ENCODE measurements at regions not wholly inside any gene's neighbourhood (a gene's known extent, or its start where the extent isn't known, plus 50 kb on each side); places are given as distances from the start of the nearest gene placed in this dataset.

GRCh38 chr13:68076046-68076445, 845.9 kb upstream of the PCDH9 start (continued):
- TF ChIP-seq RFX5 (IDR thresholded peaks at IDR 0.05; ENCODE audit: low read length) (no peak), IRF3 (IDR thresholded peaks at IDR 0.05; ENCODE audit: low read depth, low read length) (no peak), POLR2AphosphoS5 (IDR thresholded peaks at IDR 0.05; ENCODE audit: low read depth, low read length) (no peak)

- Histone ChIP-seq H3K4me3 (ENCODE audit: low read depth in 2 of 2, low read length in 1 of 2) (no peak overlapping the region), H3K9me2 (no peaks in the 10 kb centered on the region), H3K4me2 (no peak overlapping the region), H3K9me3 (no peaks in the 10 kb centered on the region; the same call in 1 of the 2 replicates), H2AFZ (ENCODE audit: low read depth) (no peak overlapping the region), H3K27ac (ENCODE audit: low read depth in 2 of 2, low read length in 1 of 2) (no peak overlapping the region), H3K9ac (no peak overlapping the region), H3F3A (replicated peaks; ENCODE audit: insufficient read depth) (no peaks in the 10 kb centered on the region), H3K36me3 (replicated peaks in 1 of 2; ENCODE audit: control insufficient read depth in 1 of 2, insufficient read depth in 2 of 2, low read length in 1 of 2) (no peaks in the 10 kb centered on the region), H3K4me1 (ENCODE audit: control insufficient read depth in 1 of 2, insufficient read depth in 2 of 2, low read depth in 1 of 2, low read length in 1 of 2) (no peaks in the 10 kb centered on the region), H4K20me1 (ENCODE audit: insufficient read depth) (no peaks in the 10 kb centered on the region), H3K27me3 (ENCODE audit: insufficient read depth) (no peaks in the 10 kb centered on the region), H3K79me2 (ENCODE audit: insufficient read depth) (no peaks in the 10 kb centered on the region)
- 39% methylated on average over 2 of the region's 2 CpGs for WGBS (ENCODE audit: low lambda C conversion rate)
- DNase-seq, result no peak
- CTCF ChIA-PET, result no interaction called here
- POLR2A ChIA-PET, result no interaction called here
- no peak for TF ChIP-seq EZH2phosphoT487 (IDR thresholded peaks at IDR 0.05; ENCODE audit: borderline replicate concordance, low read depth)
- TF ChIP-seq GATA2 (CRISPR knock-in tag; IDR thresholded peaks at IDR 0.05), result no peak
- no peak for TF ChIP-seq RAD21 (IDR thresholded peaks at IDR 0.05; ENCODE audit: low read length)
- no peak for TF ChIP-seq CTCF (IDR thresholded peaks at IDR 0.05)
- TF ChIP-seq ZBTB33 (IDR thresholded peaks at IDR 0.05; ENCODE audit: borderline replicate concordance, low read depth), result no peak
- TF ChIP-seq FOXJ3 (CRISPR knock-in tag; IDR thresholded peaks at IDR 0.05), result no peak
- no peak for TF ChIP-seq RXRA (IDR thresholded peaks at IDR 0.05; ENCODE audit: borderline replicate concordance, low read depth)
- no peak for TF ChIP-seq SIN3A (IDR thresholded peaks at IDR 0.05; ENCODE audit: borderline replicate concordance, low read depth, low read length)
- no peak for TF ChIP-seq FOXM1 (IDR thresholded peaks at IDR 0.05; ENCODE audit: low read depth)
- TF ChIP-seq MAX (IDR thresholded peaks at IDR 0.05; ENCODE audit: low read depth), result no peak
- no peak for TF ChIP-seq SMC3 (IDR thresholded peaks at IDR 0.05; ENCODE audit: low read depth, low read length)
- TF ChIP-seq FOSL2 (IDR thresholded peaks at IDR 0.05; ENCODE audit: borderline replicate concordance, low read depth), result no peak
- no peak for TF ChIP-seq TCF12 (IDR thresholded peaks at IDR 0.05)
- TF ChIP-seq EP300 (IDR thresholded peaks at IDR 0.05; ENCODE audit: borderline replicate concordance in 1 of 2, low read depth in 1 of 2, low read length in 1 of 2), result no peak
- no peak for TF ChIP-seq REST (IDR thresholded peaks at IDR 0.05; ENCODE audit: low read depth, low read length)
- no peak for TF ChIP-seq PBX3 (IDR thresholded peaks at IDR 0.05)
- no peak for TF ChIP-seq USF2 (IDR thresholded peaks at IDR 0.05; ENCODE audit: borderline replicate concordance, low read depth, low read length)
These were observed 836.9 kb upstream of the PCDH9 start for GRCh38 chr13:68066879-68067513.

Data from SK-N-SH (cell line).